ENCODE measurements at regions not wholly inside any gene's neighbourhood (a gene's known extent, or its start where the extent isn't known, plus 50 kb on each side); places are given as distances from the start of the nearest gene placed in this dataset.

GRCh38 chr6:40959781-40960327, 79.2 kb downstream of the UNC5CL start:
- H3K4me3 ChIP-seq (ENCODE audit: low read depth, low read length) = no peak overlapping the region
- H3K27me3 ChIP-seq (ENCODE audit: control insufficient read depth, insufficient read depth, low read length) = no peaks in the 10 kb centered on the region
- no peaks in the 10 kb centered on the region for H3K36me3 ChIP-seq (ENCODE audit: control insufficient read depth, insufficient read depth, low read length)
- 89% methylated on average over 1 of the region's 2 CpGs for WGBS (ENCODE audit: insufficient coverage)
- no peaks in the 10 kb centered on the region for H3K9me3 ChIP-seq (ENCODE audit: control insufficient read depth, insufficient read depth, low read length)
- H3K27ac ChIP-seq (ENCODE audit: low read depth, low read length) = no peak overlapping the region
- H3K4me1 ChIP-seq (ENCODE audit: control insufficient read depth, insufficient read depth, low read length) = peaks cover 6% of the 10 kb centered on the region
- DNase-seq (ENCODE audit: low read depth in 4 of 6, low spot score in 6 of 6) = no peak

- Histone ChIP-seq H3K36me3 (ENCODE audit: control insufficient read depth, insufficient read depth, low read length) (no peaks in the 10 kb centered on the region), H3K27ac (ENCODE audit: low read depth, low read length) (no peak overlapping the region), H3K4me3 (ENCODE audit: low read depth, low read length) (no peak overlapping the region), H3K27me3 (ENCODE audit: control insufficient read depth, insufficient read depth, low read length) (no peaks in the 10 kb centered on the region), H3K4me1 (ENCODE audit: control insufficient read depth, insufficient read depth, low read length) (peaks cover 6% of the 10 kb centered on the region), H3K9me3 (ENCODE audit: control insufficient read depth, insufficient read depth, low read length) (no peaks in the 10 kb centered on the region)
- no CpG with 5 or more reads among the region's 1 CpG for whole genome bisulfite sequencing (ENCODE audit: insufficient coverage)
- DNase-seq (ENCODE audit: low read depth in 4 of 6, low spot score in 6 of 6) = no peak
These were observed 80.3 kb downstream of the UNC5CL start for GRCh38 chr6:40958738-40959137.

- 89% methylated on average over 1 of the region's 4 CpGs for WGBS (ENCODE audit: insufficient coverage)
These were observed 81.2 kb downstream of the UNC5CL start for GRCh38 chr6:40957616-40958492.

GRCh38 chr6:40956936-40957335, 82.1 kb downstream of the UNC5CL start:
- Histone ChIP-seq H3K4me3 (ENCODE audit: low read depth, low read length) (no peak overlapping the region), H3K27ac (ENCODE audit: low read depth, low read length) (no peak overlapping the region), H3K4me1 (ENCODE audit: control insufficient read depth, insufficient read depth, low read length) (peaks cover 6% of the 10 kb centered on the region), H3K27me3 (ENCODE audit: control insufficient read depth, insufficient read depth, low read length) (no peaks in the 10 kb centered on the region), H3K36me3 (ENCODE audit: control insufficient read depth, insufficient read depth, low read length) (no peaks in the 10 kb centered on the region), H3K9me3 (ENCODE audit: control insufficient read depth, insufficient read depth, low read length) (no peaks in the 10 kb centered on the region)
- no peak for DNase-seq (ENCODE audit: low read depth in 4 of 6, low spot score in 6 of 6)
- 94% methylated on average over 2 of the region's 2 CpGs for WGBS (ENCODE audit: insufficient coverage)

More at GRCh38 chr6:40957616-40958492, 81.2 kb downstream of the UNC5CL start:
- no peak for DNase-seq (ENCODE audit: low read depth in 4 of 6, low spot score in 6 of 6)
- no peaks in the 10 kb centered on the region for H3K9me3 ChIP-seq (ENCODE audit: control insufficient read depth, insufficient read depth, low read length)
- no peak overlapping the region for H3K4me3 ChIP-seq (ENCODE audit: low read depth, low read length)
- H3K27ac ChIP-seq (ENCODE audit: low read depth, low read length) = no peak overlapping the region
- H3K36me3 ChIP-seq (ENCODE audit: control insufficient read depth, insufficient read depth, low read length) = no peaks in the 10 kb centered on the region
- H3K4me1 ChIP-seq (ENCODE audit: control insufficient read depth, insufficient read depth, low read length) = peaks cover 6% of the 10 kb centered on the region
- H3K27me3 ChIP-seq (ENCODE audit: control insufficient read depth, insufficient read depth, low read length) = no peaks in the 10 kb centered on the region

- no peaks in the 10 kb centered on the region for H3K9me3 ChIP-seq (ENCODE audit: control insufficient read depth, insufficient read depth, low read length)
- no peak for DNase-seq (ENCODE audit: low read depth in 4 of 6, low spot score in 6 of 6)
- H3K4me1 ChIP-seq (ENCODE audit: control insufficient read depth, insufficient read depth, low read length) = no peaks in the 10 kb centered on the region
- WGBS (ENCODE audit: insufficient coverage) = 78% methylated on average over 3 of the region's 6 CpGs
- H3K27me3 ChIP-seq (ENCODE audit: control insufficient read depth, insufficient read depth, low read length) = no peaks in the 10 kb centered on the region
- no peaks in the 10 kb centered on the region for H3K36me3 ChIP-seq (ENCODE audit: control insufficient read depth, insufficient read depth, low read length)
- H3K4me3 ChIP-seq (ENCODE audit: low read depth, low read length) = no peak overlapping the region
- H3K27ac ChIP-seq (ENCODE audit: low read depth, low read length) = no peak overlapping the region
These were observed 83.9 kb downstream of the UNC5CL start for GRCh38 chr6:40955178-40955545.

GRCh38 chr6:40954446-40955177, 84.4 kb downstream of the UNC5CL start:
- no peaks in the 10 kb centered on the region for H3K27me3 ChIP-seq (ENCODE audit: control insufficient read depth, insufficient read depth, low read length)
- no peak overlapping the region for H3K4me3 ChIP-seq (ENCODE audit: low read depth, low read length)
- H3K4me1 ChIP-seq (ENCODE audit: control insufficient read depth, insufficient read depth, low read length) = no peaks in the 10 kb centered on the region
- H3K27ac ChIP-seq (ENCODE audit: low read depth, low read length) = no peak overlapping the region
- DNase-seq (ENCODE audit: low read depth in 4 of 6, low spot score in 6 of 6) = no peak
- H3K9me3 ChIP-seq (ENCODE audit: control insufficient read depth, insufficient read depth, low read length) = no peaks in the 10 kb centered on the region
- no peaks in the 10 kb centered on the region for H3K36me3 ChIP-seq (ENCODE audit: control insufficient read depth, insufficient read depth, low read length)
- WGBS (ENCODE audit: insufficient coverage) = 87% methylated on average over 4 of the region's 6 CpGs

- H3K4me1 ChIP-seq (ENCODE audit: control insufficient read depth, insufficient read depth, low read length) = no peaks in the 10 kb centered on the region
- no peaks in the 10 kb centered on the region for H3K9me3 ChIP-seq (ENCODE audit: control insufficient read depth, insufficient read depth, low read length)
- H3K27me3 ChIP-seq (ENCODE audit: control insufficient read depth, insufficient read depth, low read length) = no peaks in the 10 kb centered on the region
- DNase-seq (ENCODE audit: low read depth in 4 of 6, low spot score in 6 of 6) = no peak
- no peak overlapping the region for H3K27ac ChIP-seq (ENCODE audit: low read depth, low read length)
- no peak overlapping the region for H3K4me3 ChIP-seq (ENCODE audit: low read depth, low read length)
- no peaks in the 10 kb centered on the region for H3K36me3 ChIP-seq (ENCODE audit: control insufficient read depth, insufficient read depth, low read length)
- WGBS (ENCODE audit: insufficient coverage) = 100% methylated on average over 1 of the region's 4 CpGs
These were observed 85.5 kb downstream of the UNC5CL start for GRCh38 chr6:40953486-40953885.

- no peaks in the 10 kb centered on the region for H3K4me1 ChIP-seq (ENCODE audit: control insufficient read depth, insufficient read depth, low read length)
- H3K4me3 ChIP-seq (ENCODE audit: low read depth, low read length) = no peak overlapping the region
- WGBS (ENCODE audit: insufficient coverage) = 64% methylated on average over 3 of the region's 7 CpGs
- no peaks in the 10 kb centered on the region for H3K27me3 ChIP-seq (ENCODE audit: control insufficient read depth, insufficient read depth, low read length)
- no peaks in the 10 kb centered on the region for H3K9me3 ChIP-seq (ENCODE audit: control insufficient read depth, insufficient read depth, low read length)
- no peaks in the 10 kb centered on the region for H3K36me3 ChIP-seq (ENCODE audit: control insufficient read depth, insufficient read depth, low read length)
- peak in 1 of 6 donors; percentile 32 for DNase-seq (ENCODE audit: low read depth in 4 of 6, low spot score in 6 of 6)
- no peak overlapping the region for H3K27ac ChIP-seq (ENCODE audit: low read depth, low read length)
These were observed 87.9 kb downstream of the UNC5CL start for GRCh38 chr6:40950986-40951698.

- H3K27ac ChIP-seq (ENCODE audit: low read depth, low read length) = no peak overlapping the region
- no peaks in the 10 kb centered on the region for H3K9me3 ChIP-seq (ENCODE audit: control insufficient read depth, insufficient read depth, low read length)
- H3K36me3 ChIP-seq (ENCODE audit: control insufficient read depth, insufficient read depth, low read length) = no peaks in the 10 kb centered on the region
- H3K27me3 ChIP-seq (ENCODE audit: control insufficient read depth, insufficient read depth, low read length) = no peaks in the 10 kb centered on the region
- 100% methylated on average over 1 of the region's 3 CpGs for WGBS (ENCODE audit: insufficient coverage)
- H3K4me3 ChIP-seq (ENCODE audit: low read depth, low read length) = no peak overlapping the region
- DNase-seq (ENCODE audit: low read depth in 4 of 6, low spot score in 6 of 6) = no peak
- no peaks in the 10 kb centered on the region for H3K4me1 ChIP-seq (ENCODE audit: control insufficient read depth, insufficient read depth, low read length)
These were observed 90.5 kb downstream of the UNC5CL start for GRCh38 chr6:40948570-40948969.
